HepG2 (cell line): ENCODE measurements at regions not wholly inside any gene's neighbourhood (a gene's known extent, or its start where the extent isn't known, plus 50 kb on each side); places are given as distances from the start of the nearest gene placed in this dataset.

Experiments used
- ATAC-seq: fragments of 200-7000 bp; cut with Tn5 transposase; 3 replicates; pipeline ENCODE4 v1.9.1; 2020; ENCODE audit warnings: mild to moderate bottlenecking, moderate library complexity
- BruUV-seq: library from RNA; stranded (reverse); fragments of 400-500 nt; replicated peaks from 2 replicates; lab custom pipeline; 2021; lab: Mats Ljungman, UMichigan
- CTCF ChIA-PET: fragments of 300-600 bp; formaldehyde crosslinking; extraction: SDS; loops from one replicate; lab custom pipeline; 2021; ENCODE audit warnings: low total read pairs, inconsistent platforms, low intra/inter-chr PET ratio; lab: Yijun Ruan, JAX
- POLR2A ChIA-PET: fragments of 350-600 bp; sonication (Branson Sonifier 250); formaldehyde crosslinking; loops from one replicate; lab custom pipeline; 2020; ENCODE audit warnings: antibody characterized with exemption, inconsistent platforms; lab: Yijun Ruan, JAX
- DNase-seq: peaks from one replicate; pipeline ENCODE4 v3.0.0-alpha.2; 2015; ENCODE audit warnings: low spot score
- FAIRE-seq: peaks from 3 replicates; lab custom pipeline; 2011; peaks lifted over from hg19 to GRCh38; lab: Jason Lieb, UNC
- H2AFZ ChIP-seq: one replicate; pipeline ENCODE4 v1.6.1; 2011; ENCODE audit warnings: low read length, inconsistent platforms
- H3K27ac ChIP-seq: fragments of 300-600 bp; 3 replicates; pipeline ENCODE4 v1.8.0; 2011; ENCODE audit warnings: mixed run types, mild to moderate bottlenecking, mixed read lengths, low read length, inconsistent platforms; ENCODE audit not compliant: insufficient read depth; ENCODE audit errors: extremely low read length
- H3K27me3 ChIP-seq, 2 experiments: fragments of 200-600 bp in 1 of 2; 2 replicates in 1 of 2; 3 replicates in 1 of 2; pipeline versions ENCODE4 v1.6.0 to v1.8.0; 2011; ENCODE audit warnings: low read length in 2 of 2, mild to moderate bottlenecking in 2 of 2, moderate library complexity in 2 of 2, inconsistent platforms in 1 of 2; ENCODE audit not compliant: insufficient read depth in 2 of 2, control insufficient read depth in 1 of 2
- H3K36me3 ChIP-seq, 2 experiments: fragments of 200-600 bp in 1 of 2; replicated peaks in 1 of 2; 2 replicates in 1 of 2; 3 replicates in 1 of 2; pipeline versions ENCODE4 v1.5.1 to v1.8.0; 2011; ENCODE audit warnings: low read length in 2 of 2, inconsistent platforms in 1 of 2; ENCODE audit not compliant: insufficient read depth in 2 of 2, control insufficient read depth in 1 of 2
- H3K4me1 ChIP-seq: 2 replicates; pipeline ENCODE4 v1.5.1; 2012; ENCODE audit warnings: low read length, inconsistent platforms; ENCODE audit not compliant: insufficient read depth
- H3K4me2 ChIP-seq: 2 replicates; pipeline ENCODE4 v1.6.0; 2011; ENCODE audit warnings: low read depth, low read length, inconsistent platforms
- H3K4me3 ChIP-seq, 3 experiments: fragments of 200-600 bp in 1 of 3; sonication (generic), shearing (Covaris generic) in 1 of 3; replicated peaks in 1 of 3; 2 replicates each; pipeline ENCODE4 v1.5.1; 2011 to 2016; ENCODE audit warnings: low read length in 3 of 3, inconsistent platforms in 2 of 3, low read depth in 2 of 3, mild to moderate bottlenecking in 2 of 3, control low read depth in 1 of 3, mixed read lengths in 1 of 3; ENCODE audit not compliant: insufficient read depth in 1 of 3
- H3K79me2 ChIP-seq: one replicate; pipeline ENCODE4 v1.6.1; 2011; ENCODE audit warnings: low read length, inconsistent platforms; ENCODE audit not compliant: insufficient read depth
- H3K9ac ChIP-seq: 2 replicates; pipeline ENCODE4 v1.6.0; 2011; ENCODE audit warnings: mild to moderate bottlenecking, low read depth, low read length, inconsistent platforms; ENCODE audit not compliant: insufficient read depth
- H3K9me3 ChIP-seq: 2 replicates; pipeline ENCODE4 v1.5.1; 2012; ENCODE audit warnings: mild to moderate bottlenecking, low read length
- H4K20me1 ChIP-seq: 2 replicates; pipeline ENCODE4 v1.6.0; 2011; ENCODE audit warnings: inconsistent platforms, mild to moderate bottlenecking, low read length, moderate library complexity; ENCODE audit not compliant: insufficient read depth
- EEA1 ChIP-seq: sonication (generic); formaldehyde crosslinking; IDR thresholded peaks from 2 replicates; pipeline ENCODE4 v1.5.1; 2020; ENCODE audit warnings: mild to moderate bottlenecking, missing genetic modification reagents, borderline replicate concordance
- EP300 ChIP-seq, 3 experiments: sonication (generic) in 1 of 3; formaldehyde crosslinking in 1 of 3; IDR thresholded peaks; 2 replicates each; pipeline versions ENCODE4 v1.5.1 to v1.6.1; 2011 to 2020; ENCODE audit warnings: low read depth in 2 of 3, low read length in 2 of 3, borderline replicate concordance in 1 of 3, improper control_type of control experiment in 1 of 3, mild to moderate bottlenecking in 1 of 3, missing genetic modification reagents in 1 of 3, moderate library complexity in 1 of 3
- MEIS1 ChIP-seq: sonication (generic); formaldehyde crosslinking; IDR thresholded peaks from 2 replicates; pipeline ENCODE4 v1.9.0; 2021; ENCODE audit warnings: mild to moderate bottlenecking, missing genetic modification reagents, moderate library complexity, borderline replicate concordance
- MEIS2 ChIP-seq: sonication (generic); formaldehyde crosslinking; IDR thresholded peaks from 2 replicates; pipeline ENCODE4 v1.9.0; 2021; ENCODE audit warnings: mild to moderate bottlenecking, missing genetic modification reagents
- PHF20 ChIP-seq: sonication (generic); formaldehyde crosslinking; IDR thresholded peaks from 2 replicates; pipeline ENCODE4 v1.5.0; 2020; ENCODE audit warnings: mild to moderate bottlenecking, missing genetic modification reagents
- SRSF1 ChIP-seq: fragments of 200-400 bp; formaldehyde crosslinking; optimal IDR thresholded peaks from 2 replicates; pipeline ENCODE3; 2017; ENCODE audit warnings: mild to moderate bottlenecking, low read depth, low read length, moderate library complexity
- THAP7 ChIP-seq: sonication (generic); formaldehyde crosslinking; IDR thresholded peaks from 2 replicates; pipeline ENCODE4 v1.8.1; 2023; ENCODE audit warnings: mild to moderate bottlenecking, missing genetic modification reagents
- ZKSCAN8 ChIP-seq: IDR thresholded peaks from 2 replicates; pipeline ENCODE4 v1.6.1; 2016; ENCODE audit warnings: borderline replicate concordance, missing genetic modification reagents, missing compliant biosample characterization
- ZNF331 ChIP-seq: sonication (generic); formaldehyde crosslinking; IDR thresholded peaks from 2 replicates; pipeline ENCODE4 v1.4.0; 2020; ENCODE audit warnings: missing genetic modification reagents
- ZNF558 ChIP-seq: sonication (generic); formaldehyde crosslinking; IDR thresholded peaks from 2 replicates; pipeline ENCODE4 v1.9.0; 2022; ENCODE audit warnings: mild to moderate bottlenecking, missing genetic modification reagents, borderline replicate concordance
- ZNF746 ChIP-seq: sonication (generic); formaldehyde crosslinking; IDR thresholded peaks from 2 replicates; pipeline ENCODE4 v1.8.0; 2022; ENCODE audit warnings: mild to moderate bottlenecking, missing genetic modification reagents
- ZSCAN21 ChIP-seq: sonication (generic); formaldehyde crosslinking; IDR thresholded peaks from 2 replicates; pipeline ENCODE4 v1.8.0; 2022; ENCODE audit warnings: mild to moderate bottlenecking, missing genetic modification reagents, moderate library complexity, borderline replicate concordance
- WGBS: methylation state at CpG from one replicate; pipeline ENCODE4 v1.1.6; 2017; ENCODE audit warnings: low lambda C conversion rate; 5-methylcytosine and 5-hydroxymethylcytosine counted together
- in situ Hi-C: cut with HindIII; loops from 2 replicates; pipeline ENCODE4 v1.10.0; 2017; ENCODE audit warnings: low pct_unique_long_range_greater_than_20kb; ENCODE audit not compliant: extremely low pct_ligation_motif_present
- intact Hi-C: fragments of 100-400 bp; cut with micrococcal nuclease; formaldehyde crosslinking; loops from one replicate; pipeline ENCODE4 v1.10.0; 2022; ENCODE audit not compliant: unreplicated experiment

- no peaks in the 10 kb centered on the region for H4K20me1 ChIP-seq
- DNase-seq (no peak), FAIRE-seq (no peak), ATAC-seq (no peak)
- no peaks in the 10 kb centered on the region for H3K9me3 ChIP-seq
- peaks cover 6 to 61% of the 10 kb centered on the region in 2 experiments; a peak in 3 of 5 replicates for H3K27me3 ChIP-seq
- ChIA-PET CTCF (no interaction called here), POLR2A (no interaction called here)
- no peak overlapping the region for H3K4me3 ChIP-seq
- H2AFZ ChIP-seq = no peak overlapping the region
- no peak overlapping the region for H3K9ac ChIP-seq
- WGBS = no CpG with 5 or more reads among the region's 5 CpGs
- no peaks in the 10 kb centered on the region for H3K79me2 ChIP-seq
- H3K27ac ChIP-seq = no peak overlapping the region
- intact Hi-C loops = no loop called here
- H3K36me3 ChIP-seq = no peaks in the 10 kb centered on the region
- no peaks in the 10 kb centered on the region for H3K4me1 ChIP-seq
- BruUV-seq = no TSS peak
- TF ChIP-seq ZKSCAN8 (CRISPR knock-in tag) (no peak), EEA1 (CRISPR knock-in tag) (no peak), SRSF1 (no peak), ZNF558 (CRISPR knock-in tag) (no peak), PHF20 (no peak), ZNF746 (CRISPR knock-in tag) (no peak), EP300 (IDR thresholded peaks at IDR 0.05; ENCODE audit: low read depth in 2 of 2, low read length in 2 of 2) (no peak), EP300 (CRISPR knock-in tag; IDR thresholded peaks at IDR 0.05; ENCODE audit: borderline replicate concordance) (no peak), THAP7 (CRISPR knock-in tag) (no peak), ZNF331 (no peak), MEIS2 (no peak), MEIS1 (no peak), ZSCAN21 (no peak)
- H3K4me2 ChIP-seq = no peak overlapping the region
- in situ Hi-C loops = no loop called here
Observed at GRCh38 chr12:131208425-131208824, 254.7 kb downstream of the ADGRD1 start.
